PC-3 (cell line): ENCODE measurements at regions not wholly inside any gene's neighbourhood (a gene's known extent, or its start where the extent isn't known, plus 50 kb on each side); places are given as distances from the start of the nearest gene placed in this dataset.

Experiments used
- CTCF ChIP-seq: fragments of 300-600 bp; sonication (generic); conservative IDR thresholded peaks from 2 replicates; pipeline ENCODE4 v1.5.1; 2017; ENCODE audit warnings: antibody characterized with exemption, low read depth, mild to moderate bottlenecking, low read length
- EZH2 ChIP-seq: fragments of 300-600 bp; sonication (generic); IDR thresholded peaks from one replicate; pipeline ENCODE4 v1.6.1; 2017; ENCODE audit warnings: antibody characterized with exemption, mild to moderate bottlenecking, low read length; ENCODE audit not compliant: unreplicated experiment

DNA sequence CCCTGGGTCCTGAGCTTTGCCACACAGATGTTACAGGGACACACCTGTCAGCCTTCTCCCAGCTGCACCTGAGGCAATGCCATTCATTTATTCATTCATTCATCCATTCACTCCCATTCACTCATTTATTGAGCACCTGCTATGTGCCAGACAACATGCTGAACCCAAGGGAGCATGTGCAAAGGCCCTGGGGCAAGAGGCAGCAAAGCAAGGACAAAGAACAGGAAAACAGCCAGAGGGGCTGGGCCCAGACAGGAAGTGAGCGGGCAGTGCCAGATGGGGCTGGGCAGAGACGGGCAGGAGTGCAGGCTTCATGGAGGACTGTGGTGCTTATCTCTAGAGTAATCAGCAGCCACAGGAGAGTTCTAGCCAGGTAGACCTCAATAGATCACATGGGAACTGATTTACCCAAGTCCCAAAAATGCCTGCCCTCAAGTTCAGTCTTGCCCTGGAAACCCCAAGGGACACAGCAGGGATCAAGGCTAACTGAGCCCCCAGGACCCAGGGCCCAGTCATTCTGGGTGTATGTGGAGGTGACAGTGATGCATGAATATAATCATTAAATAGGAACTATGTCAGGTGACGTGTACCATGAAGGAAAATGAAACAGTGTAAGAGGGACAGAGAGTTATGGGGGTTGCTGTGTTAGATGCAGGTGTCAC lies 530.3 kb downstream of the MATN1 start:
- no peak for TF ChIP-seq CTCF
- no peak for TF ChIP-seq EZH2
